HG03103 (cell line): ENCODE measurements at regions not wholly inside any gene's neighbourhood (a gene's known extent, or its start where the extent isn't known, plus 50 kb on each side); places are given as distances from the start of the nearest gene placed in this dataset.
A peak's percentile ranks its signal among the peaks of the same experiment; 100 is the strongest.
"Not testable (repeated sequence)": the region's sequence is repeated elsewhere in the genome, so short reads cannot be mapped to it uniquely, and the experiment has no call there.

Source experiments
- ATAC-seq: cut with Tn5 transposase; IDR thresholded peaks from one replicate; pipeline ENCODE4 v1.9.1; 2021; ENCODE audit warnings: low read depth; ENCODE audit not compliant: unreplicated experiment

GRCh38 chr4:18106620-18107019 is 85.1 kb upstream of the LCORL start:
- no peak for ATAC-seq

GRCh38 chr4:18105030-18106011 is 83.8 kb upstream of the LCORL start:
- ATAC-seq: peak; percentile 65

GRCh38 chr4:18103876-18104605 is 82.5 kb upstream of the LCORL start:
- ATAC-seq: no peak

DNA sequence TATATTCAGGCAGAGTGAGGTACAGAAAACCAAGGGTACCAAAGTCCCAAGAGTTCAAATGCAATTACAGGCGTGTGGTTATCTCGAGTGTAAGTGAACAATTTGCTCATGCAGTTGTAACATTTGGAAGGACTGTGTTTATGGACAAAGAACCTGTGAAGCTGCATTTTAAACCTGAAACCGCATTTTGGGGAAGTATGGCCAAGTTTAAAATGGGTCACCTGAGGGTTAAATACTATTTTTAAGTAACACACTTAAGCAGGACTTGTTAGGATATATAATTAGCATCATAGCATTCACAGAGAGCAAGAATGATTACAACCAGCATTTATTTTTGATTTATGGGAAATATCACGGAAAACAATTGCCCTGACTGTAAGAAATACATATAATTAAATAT is 79.1 kb upstream of the LCORL start:
- ATAC-seq: no peak

DNA sequence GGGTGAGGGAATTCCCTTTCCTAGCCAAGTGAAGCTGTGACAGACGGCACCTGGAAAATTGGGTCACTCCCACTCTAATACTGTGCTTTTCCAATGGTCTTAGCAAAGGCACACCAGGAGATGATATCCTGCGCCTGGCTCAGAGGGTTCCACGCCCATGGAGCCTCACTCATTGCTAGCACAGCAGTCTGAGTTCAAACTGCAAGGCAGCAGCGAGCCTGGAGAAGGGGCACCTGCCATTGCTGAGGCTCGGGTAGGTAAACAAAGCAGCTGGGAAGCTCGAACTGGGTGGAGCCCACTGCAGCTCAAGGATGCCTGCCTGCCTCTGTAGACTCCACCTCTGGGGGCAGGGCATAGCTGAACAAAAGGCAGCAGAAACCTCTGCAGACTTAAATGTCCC is 68.9 kb upstream of the LCORL start:
- ATAC-seq: not testable (repeated sequence)

- ATAC-seq: no peak
Observed at GRCh38 chr4:18082236-18082635, 60.7 kb upstream of the LCORL start.

- no peak for ATAC-seq
Observed at GRCh38 chr4:18081708-18082107, 60.2 kb upstream of the LCORL start.

GRCh38 chr4:18077808-18078207 is 56.3 kb upstream of the LCORL start:
- ATAC-seq: no peak

GRCh38 chr4:18075823-18076433 is 54.4 kb upstream of the LCORL start:
- peak; percentile 64 for ATAC-seq

- no peak for ATAC-seq
Observed at GRCh38 chr4:18071894-18072293, 50.3 kb upstream of the LCORL start.
